ENCODE measurements at regions not wholly inside any gene's neighbourhood (a gene's known extent, or its start where the extent isn't known, plus 50 kb on each side); places are given as distances from the start of the nearest gene placed in this dataset.
"Not testable (repeated sequence)": the region's sequence is repeated elsewhere in the genome, so short reads cannot be mapped to it uniquely, and the experiment has no call there.

DNA sequence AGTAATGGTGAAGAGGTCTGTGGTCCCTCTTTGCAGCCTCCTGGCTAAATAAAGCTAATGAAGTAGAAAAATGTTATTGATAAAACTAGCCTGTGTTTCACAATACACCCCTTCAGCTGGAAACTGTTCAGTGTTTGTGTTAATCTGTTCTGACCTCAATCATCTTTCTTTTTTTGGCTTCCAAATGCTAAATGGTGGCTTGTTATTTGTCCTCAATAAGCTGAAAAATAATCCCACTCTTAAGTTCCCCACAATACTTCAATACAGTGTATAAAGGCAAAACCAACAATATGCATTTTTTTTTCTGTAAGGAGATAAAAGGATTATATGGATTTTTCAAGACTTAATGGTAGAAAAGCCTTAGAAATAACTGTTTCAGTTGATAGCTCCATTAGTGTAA is 560.5 kb downstream of the TUSC1 start:
- H3K9me3 ChIP-seq = no peaks in the 10 kb centered on the region
- H3K27ac ChIP-seq = no peak overlapping the region
- H3K9ac ChIP-seq (ENCODE audit: low read depth in 2 of 2, low read length in 2 of 2) = no peak overlapping the region
- no peaks in the 10 kb centered on the region for H3K27me3 ChIP-seq
- H3K4me1 ChIP-seq = no peaks in the 10 kb centered on the region
- no peak for DNase-seq
- intact Hi-C loops (cut with DNase I) = no loop called here
- no peak overlapping the region for H3K4me3 ChIP-seq
- TF ChIP-seq, protein P1, sequence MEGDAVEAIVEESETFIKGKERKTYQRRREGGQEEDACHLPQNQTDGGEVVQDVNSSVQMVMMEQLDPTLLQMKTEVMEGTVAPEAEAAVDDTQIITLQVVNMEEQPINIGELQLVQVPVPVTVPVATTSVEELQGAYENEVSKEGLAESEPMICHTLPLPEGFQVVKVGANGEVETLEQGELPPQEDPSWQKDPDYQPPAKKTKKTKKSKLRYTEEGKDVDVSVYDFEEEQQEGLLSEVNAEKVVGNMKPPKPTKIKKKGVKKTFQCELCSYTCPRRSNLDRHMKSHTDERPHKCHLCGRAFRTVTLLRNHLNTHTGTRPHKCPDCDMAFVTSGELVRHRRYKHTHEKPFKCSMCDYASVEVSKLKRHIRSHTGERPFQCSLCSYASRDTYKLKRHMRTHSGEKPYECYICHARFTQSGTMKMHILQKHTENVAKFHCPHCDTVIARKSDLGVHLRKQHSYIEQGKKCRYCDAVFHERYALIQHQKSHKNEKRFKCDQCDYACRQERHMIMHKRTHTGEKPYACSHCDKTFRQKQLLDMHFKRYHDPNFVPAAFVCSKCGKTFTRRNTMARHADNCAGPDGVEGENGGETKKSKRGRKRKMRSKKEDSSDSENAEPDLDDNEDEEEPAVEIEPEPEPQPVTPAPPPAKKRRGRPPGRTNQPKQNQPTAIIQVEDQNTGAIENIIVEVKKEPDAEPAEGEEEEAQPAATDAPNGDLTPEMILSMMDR (IDR thresholded peaks at IDR 0.05) = no peak
- H3K36me3 ChIP-seq = no peaks in the 10 kb centered on the region

DNA sequence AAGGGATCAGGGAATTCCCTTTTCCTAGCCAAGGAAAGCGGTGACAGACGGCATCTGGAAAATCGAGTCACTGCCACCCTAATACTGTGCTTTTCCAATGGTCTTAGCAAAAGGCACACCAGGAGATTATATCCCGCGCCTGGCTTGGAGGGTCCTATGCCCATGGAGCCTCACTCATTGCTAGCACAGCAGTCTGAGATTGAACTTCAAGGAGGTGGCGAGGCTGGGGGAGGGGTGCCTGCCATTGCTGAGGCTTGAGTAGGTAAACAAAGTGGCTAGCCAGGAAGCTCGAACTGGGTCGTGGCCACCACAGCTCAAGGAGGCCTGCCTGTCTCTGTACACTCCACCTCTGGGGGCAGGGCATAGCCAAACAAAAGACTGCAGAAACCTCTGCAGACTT is 556.5 kb upstream of the IZUMO3 start:
- intact Hi-C loops (cut with DNase I) = not testable (repeated sequence)

DNA sequence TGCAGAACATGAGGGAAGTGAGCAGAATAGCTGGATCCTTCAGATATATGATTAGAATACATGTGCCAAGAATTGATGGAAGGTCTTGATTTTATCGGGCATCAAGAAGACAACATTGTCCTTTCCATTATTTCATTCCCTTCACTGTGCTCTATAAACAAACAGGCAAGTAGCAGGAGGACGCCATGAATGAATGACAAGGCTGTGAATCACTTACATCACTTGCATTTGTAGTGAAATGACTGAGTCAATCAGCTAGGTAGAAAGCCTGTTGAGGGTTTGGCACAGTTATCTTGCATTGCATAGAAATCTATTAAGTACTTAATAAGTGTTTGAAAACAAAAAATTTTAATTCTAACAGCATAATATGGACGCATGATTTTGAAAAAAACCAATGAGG is 548.8 kb upstream of the IZUMO3 start:
- intact Hi-C loops (cut with DNase I) = no loop called here
- no peaks in the 10 kb centered on the region for H3K4me1 ChIP-seq
- no peak for DNase-seq
- H3K27ac ChIP-seq = no peak overlapping the region
- H3K27me3 ChIP-seq = no peaks in the 10 kb centered on the region
- no peak overlapping the region for H3K9ac ChIP-seq (ENCODE audit: low read depth in 2 of 2, low read length in 2 of 2)
- TF ChIP-seq, protein P1 (IDR thresholded peaks at IDR 0.05) = no peak
- H3K4me3 ChIP-seq = no peak overlapping the region
- no peaks in the 10 kb centered on the region for H3K9me3 ChIP-seq
- H3K36me3 ChIP-seq = no peaks in the 10 kb centered on the region

More for the DNA sequence above, 556.5 kb upstream of the IZUMO3 start:
- not testable (repeated sequence) for H3K27ac ChIP-seq; H3K9me3 ChIP-seq; H3K4me3 ChIP-seq; H3K4me1 ChIP-seq; H3K9ac ChIP-seq (ENCODE audit: low read depth in 2 of 2, low read length in 2 of 2); H3K36me3 ChIP-seq; H3K27me3 ChIP-seq; DNase-seq

DNA sequence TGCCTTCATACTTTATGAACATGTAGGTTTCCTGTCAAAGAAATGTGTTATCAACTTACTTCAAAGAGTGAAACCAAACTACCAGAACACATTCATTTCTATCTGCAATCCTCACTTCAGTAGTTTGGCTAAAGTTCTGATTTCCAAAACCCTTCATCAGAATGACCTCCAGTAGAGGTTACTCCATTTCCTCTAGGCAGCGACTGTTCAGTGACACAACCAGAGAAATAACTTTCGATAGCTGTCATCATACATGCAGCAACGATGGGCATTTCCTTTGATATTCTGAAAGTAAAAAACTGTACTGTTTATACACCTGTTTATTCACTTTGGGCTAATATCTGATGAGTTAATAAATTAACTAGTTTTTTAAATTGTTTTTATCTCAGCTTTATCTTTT is 532.5 kb upstream of the IZUMO3 start:
- H3K4me3 ChIP-seq = no peak overlapping the region
- TF ChIP-seq, protein P1 (IDR thresholded peaks at IDR 0.05) = no peak
- no peaks in the 10 kb centered on the region for H3K9me3 ChIP-seq
- DNase-seq = no peak
- H3K36me3 ChIP-seq = no peaks in the 10 kb centered on the region
- H3K27ac ChIP-seq = no peak overlapping the region
- H3K9ac ChIP-seq (ENCODE audit: low read depth in 2 of 2, low read length in 2 of 2) = no peak overlapping the region
- no peaks in the 10 kb centered on the region for H3K27me3 ChIP-seq
- no peaks in the 10 kb centered on the region for H3K4me1 ChIP-seq
- intact Hi-C loops (cut with DNase I) = no loop called here

DNA sequence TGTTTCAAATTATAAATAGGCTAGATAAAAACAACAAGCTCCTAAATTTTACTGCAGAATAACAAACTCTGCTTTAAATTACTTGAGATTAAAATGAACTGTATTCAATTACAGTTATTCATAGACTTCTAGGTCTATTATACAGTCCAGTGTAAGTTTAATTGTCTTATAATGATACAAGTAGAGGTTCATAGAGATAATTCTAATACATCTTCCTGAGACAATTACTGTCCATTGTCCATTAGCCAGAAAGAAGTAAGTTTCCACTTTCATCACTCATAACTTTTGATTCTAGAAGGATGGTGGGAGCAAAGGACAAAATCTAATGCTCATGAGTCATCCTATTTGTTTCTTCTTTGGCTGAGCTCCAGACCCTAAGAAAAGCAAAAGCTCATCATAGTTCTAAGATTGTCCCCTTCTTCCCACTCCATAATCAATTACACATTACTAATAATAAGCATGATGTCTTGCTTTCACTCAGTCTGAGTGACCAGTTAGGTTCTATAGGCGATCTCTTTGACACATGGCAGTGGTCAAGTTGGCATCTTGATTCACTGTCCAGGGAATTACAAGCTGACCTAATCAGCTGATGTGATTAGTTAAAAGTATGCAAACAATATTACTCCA is 502.5 kb upstream of the IZUMO3 start:
- Histone ChIP-seq H3K9me3 (no peaks in the 10 kb centered on the region), H3K27me3 (no peaks in the 10 kb centered on the region), H3K36me3 (no peaks in the 10 kb centered on the region), H3K9ac (ENCODE audit: low read depth in 2 of 2, low read length in 2 of 2) (no peak overlapping the region), H3K27ac (no peak overlapping the region), H3K4me3 (no peak overlapping the region), H3K4me1 (no peaks in the 10 kb centered on the region)
- intact Hi-C loops (cut with DNase I) = no loop called here
- TF ChIP-seq, protein P1 (IDR thresholded peaks at IDR 0.05) = no peak
- DNase-seq = no peak

DNA sequence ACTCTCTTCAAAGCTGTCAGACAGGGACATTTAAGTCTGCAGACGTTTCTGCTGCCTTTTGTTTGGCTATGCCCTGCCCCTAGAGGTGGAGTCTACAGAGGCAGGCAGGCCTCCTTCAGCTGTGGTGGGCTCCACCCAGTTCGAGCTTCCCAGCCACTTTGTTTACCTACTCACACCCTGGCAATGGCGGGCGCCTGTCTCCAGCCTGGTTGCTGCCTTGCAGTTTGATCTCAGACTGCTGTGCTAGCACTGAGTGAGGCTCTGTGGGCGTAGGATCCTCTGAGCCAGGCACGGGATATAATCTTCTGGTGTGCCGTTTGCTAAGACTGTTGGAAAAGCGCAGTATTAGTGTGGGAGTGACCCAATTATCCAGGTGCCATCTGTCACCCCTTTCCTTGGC is 499.8 kb upstream of the IZUMO3 start:
- H3K27me3 ChIP-seq; H3K4me1 ChIP-seq; intact Hi-C loops (cut with DNase I); H3K36me3 ChIP-seq; H3K27ac ChIP-seq; H3K4me3 ChIP-seq; H3K9me3 ChIP-seq; DNase-seq; H3K9ac ChIP-seq (ENCODE audit: low read depth in 2 of 2, low read length in 2 of 2): not testable (repeated sequence)

Data from colonic mucosa (tissue), 4 donors.